ENCODE measurements at regions not wholly inside any gene's neighbourhood (a gene's known extent, or its start where the extent isn't known, plus 50 kb on each side); places are given as distances from the start of the nearest gene placed in this dataset.
"Not testable (repeated sequence)": the region's sequence is repeated elsewhere in the genome, so short reads cannot be mapped to it uniquely, and the experiment has no call there.

GRCh38 chr3:191019855-191020254, 157.4 kb upstream of the GMNC start:
- Histone ChIP-seq H3K4me1 (ENCODE audit: control insufficient read depth, insufficient read depth, low read length) (no peaks in the 10 kb centered on the region), H3K27me3 (ENCODE audit: control insufficient read depth, insufficient read depth, low read length) (no peaks in the 10 kb centered on the region), H3K36me3 (ENCODE audit: control insufficient read depth, insufficient read depth, low read length) (no peaks in the 10 kb centered on the region), H3K9me3 (ENCODE audit: control insufficient read depth, insufficient read depth, low read length) (no peaks in the 10 kb centered on the region), H3K4me3 (ENCODE audit: low read depth, low read length) (no peak overlapping the region), H3K9ac (ENCODE audit: low read depth, low read length) (no peak overlapping the region)

DNA sequence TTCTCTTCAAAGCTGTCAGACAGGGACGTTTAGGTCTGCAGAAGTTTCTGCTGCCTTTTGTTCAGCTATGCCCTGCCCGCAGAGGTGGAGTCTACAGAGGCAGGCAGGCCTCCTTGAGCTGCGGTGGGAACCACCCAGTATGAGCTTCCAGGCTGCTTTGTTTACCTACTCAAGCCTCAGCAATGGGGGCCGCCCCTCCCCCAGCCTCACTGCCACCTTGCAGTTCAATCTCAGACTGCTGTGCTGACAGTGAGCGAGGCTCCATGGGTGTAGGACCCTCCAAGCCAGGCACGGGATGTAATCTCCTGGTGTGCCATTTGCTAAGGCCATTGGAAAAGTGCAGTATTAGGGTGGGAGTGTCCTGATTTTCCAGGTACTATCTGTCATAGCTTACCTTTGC, 153.5 kb upstream of the GMNC start:
- not testable (repeated sequence) for H3K36me3 ChIP-seq (ENCODE audit: control insufficient read depth, insufficient read depth, low read length); H3K4me1 ChIP-seq (ENCODE audit: control insufficient read depth, insufficient read depth, low read length); H3K4me3 ChIP-seq (ENCODE audit: low read depth, low read length); H3K9me3 ChIP-seq (ENCODE audit: control insufficient read depth, insufficient read depth, low read length); H3K27me3 ChIP-seq (ENCODE audit: control insufficient read depth, insufficient read depth, low read length); H3K9ac ChIP-seq (ENCODE audit: low read depth, low read length)

DNA sequence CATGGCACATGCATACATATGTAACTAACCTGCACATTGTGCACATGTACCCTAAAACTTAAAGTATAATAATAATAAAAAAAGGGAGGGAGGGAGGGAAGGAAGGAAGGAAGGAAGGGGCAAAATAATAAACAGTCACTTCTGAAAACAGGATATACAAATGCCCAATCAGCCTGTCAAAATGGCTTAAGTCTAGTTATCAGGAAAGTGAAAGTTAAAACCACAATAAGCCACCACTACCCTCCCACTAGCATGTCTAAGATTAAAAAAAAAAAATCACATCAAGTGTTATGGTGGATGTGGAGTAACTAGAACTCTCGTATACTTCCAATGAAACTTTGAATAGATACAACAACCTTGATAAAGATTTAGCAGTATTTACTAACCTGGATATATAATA, 145.6 kb upstream of the GMNC start:
- Histone ChIP-seq H3K9me3 (ENCODE audit: control insufficient read depth, insufficient read depth, low read length) (no peaks in the 10 kb centered on the region), H3K4me3 (ENCODE audit: low read depth, low read length) (no peak overlapping the region), H3K9ac (ENCODE audit: low read depth, low read length) (no peak overlapping the region), H3K4me1 (ENCODE audit: control insufficient read depth, insufficient read depth, low read length) (peaks cover 7% of the 10 kb centered on the region), H3K27me3 (ENCODE audit: control insufficient read depth, insufficient read depth, low read length) (no peaks in the 10 kb centered on the region), H3K36me3 (ENCODE audit: control insufficient read depth, insufficient read depth, low read length) (no peaks in the 10 kb centered on the region)

GRCh38 chr3:191005790-191006189, 143.3 kb upstream of the GMNC start:
- Histone ChIP-seq H3K4me3 (ENCODE audit: low read depth, low read length) (no peak overlapping the region), H3K36me3 (ENCODE audit: control insufficient read depth, insufficient read depth, low read length) (no peaks in the 10 kb centered on the region), H3K9ac (ENCODE audit: low read depth, low read length) (no peak overlapping the region), H3K27me3 (ENCODE audit: control insufficient read depth, insufficient read depth, low read length) (no peaks in the 10 kb centered on the region), H3K9me3 (ENCODE audit: control insufficient read depth, insufficient read depth, low read length) (no peaks in the 10 kb centered on the region), H3K4me1 (ENCODE audit: control insufficient read depth, insufficient read depth, low read length) (peaks cover 7% of the 10 kb centered on the region)

DNA sequence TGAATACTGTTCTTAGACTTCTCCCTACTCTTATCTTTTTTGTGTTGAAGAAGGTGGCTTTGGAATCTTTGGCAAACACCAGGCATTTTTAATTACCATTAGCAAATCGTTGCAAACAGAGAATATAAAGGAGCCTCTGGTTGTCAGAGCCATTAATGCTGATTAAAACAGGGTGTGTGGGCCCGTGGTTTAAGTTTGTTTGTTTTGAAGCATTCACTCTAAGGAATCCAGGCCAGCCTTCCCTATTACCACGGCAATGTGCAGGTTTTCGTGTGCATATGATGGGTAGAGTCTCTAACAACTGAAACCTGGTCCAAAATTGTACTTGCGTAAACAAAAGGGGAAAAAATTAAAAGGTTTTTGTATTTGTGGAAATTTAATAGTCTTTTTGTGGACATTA, 141.2 kb upstream of the GMNC start:
- Histone ChIP-seq H3K4me1 (ENCODE audit: control insufficient read depth, insufficient read depth, low read length) (peaks cover 7% of the 10 kb centered on the region), H3K9me3 (ENCODE audit: control insufficient read depth, insufficient read depth, low read length) (no peaks in the 10 kb centered on the region), H3K4me3 (ENCODE audit: low read depth, low read length) (no peak overlapping the region), H3K27me3 (ENCODE audit: control insufficient read depth, insufficient read depth, low read length) (no peaks in the 10 kb centered on the region), H3K36me3 (ENCODE audit: control insufficient read depth, insufficient read depth, low read length) (no peaks in the 10 kb centered on the region), H3K9ac (ENCODE audit: low read depth, low read length) (no peak overlapping the region)

GRCh38 chr3:190996181-190996775, 133.8 kb upstream of the GMNC start:
- no peaks in the 10 kb centered on the region for H3K27me3 ChIP-seq (ENCODE audit: control insufficient read depth, insufficient read depth, low read length)
- H3K9me3 ChIP-seq (ENCODE audit: control insufficient read depth, insufficient read depth, low read length) = no peaks in the 10 kb centered on the region
- H3K4me3 ChIP-seq (ENCODE audit: low read depth, low read length) = no peak overlapping the region
- no peaks in the 10 kb centered on the region for H3K4me1 ChIP-seq (ENCODE audit: control insufficient read depth, insufficient read depth, low read length)
- no peak overlapping the region for H3K9ac ChIP-seq (ENCODE audit: low read depth, low read length)
- H3K36me3 ChIP-seq (ENCODE audit: control insufficient read depth, insufficient read depth, low read length) = no peaks in the 10 kb centered on the region

GRCh38 chr3:190995156-190995555, 132.7 kb upstream of the GMNC start:
- Histone ChIP-seq H3K36me3 (ENCODE audit: control insufficient read depth, insufficient read depth, low read length) (no peaks in the 10 kb centered on the region), H3K9ac (ENCODE audit: low read depth, low read length) (no peak overlapping the region), H3K27me3 (ENCODE audit: control insufficient read depth, insufficient read depth, low read length) (no peaks in the 10 kb centered on the region), H3K4me1 (ENCODE audit: control insufficient read depth, insufficient read depth, low read length) (no peaks in the 10 kb centered on the region), H3K9me3 (ENCODE audit: control insufficient read depth, insufficient read depth, low read length) (no peaks in the 10 kb centered on the region), H3K4me3 (ENCODE audit: low read depth, low read length) (no peak overlapping the region)

GRCh38 chr3:190990898-190991297, 128.4 kb upstream of the GMNC start:
- H3K9me3 ChIP-seq (ENCODE audit: control insufficient read depth, insufficient read depth, low read length) = peaks cover 13% of the 10 kb centered on the region
- no peaks in the 10 kb centered on the region for H3K4me1 ChIP-seq (ENCODE audit: control insufficient read depth, insufficient read depth, low read length)
- no peak overlapping the region for H3K9ac ChIP-seq (ENCODE audit: low read depth, low read length)
- no peaks in the 10 kb centered on the region for H3K27me3 ChIP-seq (ENCODE audit: control insufficient read depth, insufficient read depth, low read length)
- H3K4me3 ChIP-seq (ENCODE audit: low read depth, low read length) = no peak overlapping the region
- H3K36me3 ChIP-seq (ENCODE audit: control insufficient read depth, insufficient read depth, low read length) = no peaks in the 10 kb centered on the region

DNA sequence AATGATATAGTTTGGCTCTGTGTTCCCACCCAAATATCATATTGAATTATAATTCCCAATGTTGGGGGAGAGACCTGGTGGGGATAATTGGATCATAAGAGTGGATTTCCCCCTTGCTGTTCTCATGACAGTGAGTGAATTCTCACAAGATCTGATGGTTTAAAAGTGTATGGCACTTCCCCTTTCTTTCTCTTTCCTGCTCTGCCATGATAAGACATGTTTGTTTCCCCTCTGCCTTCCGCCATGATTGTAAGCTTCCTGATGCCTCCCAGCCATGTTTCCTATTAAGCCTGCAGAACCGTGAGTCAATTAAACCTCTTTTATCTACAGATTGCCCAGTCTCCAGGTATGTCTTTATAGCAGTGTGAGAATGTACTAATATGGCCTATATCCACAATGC, 126.7 kb upstream of the GMNC start:
- no peak overlapping the region for H3K4me3 ChIP-seq (ENCODE audit: low read depth, low read length)
- no peaks in the 10 kb centered on the region for H3K27me3 ChIP-seq (ENCODE audit: control insufficient read depth, insufficient read depth, low read length)
- no peaks in the 10 kb centered on the region for H3K36me3 ChIP-seq (ENCODE audit: control insufficient read depth, insufficient read depth, low read length)
- no peak overlapping the region for H3K9ac ChIP-seq (ENCODE audit: low read depth, low read length)
- H3K4me1 ChIP-seq (ENCODE audit: control insufficient read depth, insufficient read depth, low read length) = no peaks in the 10 kb centered on the region
- H3K9me3 ChIP-seq (ENCODE audit: control insufficient read depth, insufficient read depth, low read length) = peaks cover 13% of the 10 kb centered on the region

- Histone ChIP-seq H3K9me3 (ENCODE audit: control insufficient read depth, insufficient read depth, low read length) (peaks cover 13% of the 10 kb centered on the region), H3K9ac (ENCODE audit: low read depth, low read length) (no peak overlapping the region), H3K4me3 (ENCODE audit: low read depth, low read length) (no peak overlapping the region), H3K36me3 (ENCODE audit: control insufficient read depth, insufficient read depth, low read length) (no peaks in the 10 kb centered on the region), H3K27me3 (ENCODE audit: control insufficient read depth, insufficient read depth, low read length) (no peaks in the 10 kb centered on the region), H3K4me1 (ENCODE audit: control insufficient read depth, insufficient read depth, low read length) (no peaks in the 10 kb centered on the region)
These were observed 125.6 kb upstream of the GMNC start for GRCh38 chr3:190988102-190988501.

DNA sequence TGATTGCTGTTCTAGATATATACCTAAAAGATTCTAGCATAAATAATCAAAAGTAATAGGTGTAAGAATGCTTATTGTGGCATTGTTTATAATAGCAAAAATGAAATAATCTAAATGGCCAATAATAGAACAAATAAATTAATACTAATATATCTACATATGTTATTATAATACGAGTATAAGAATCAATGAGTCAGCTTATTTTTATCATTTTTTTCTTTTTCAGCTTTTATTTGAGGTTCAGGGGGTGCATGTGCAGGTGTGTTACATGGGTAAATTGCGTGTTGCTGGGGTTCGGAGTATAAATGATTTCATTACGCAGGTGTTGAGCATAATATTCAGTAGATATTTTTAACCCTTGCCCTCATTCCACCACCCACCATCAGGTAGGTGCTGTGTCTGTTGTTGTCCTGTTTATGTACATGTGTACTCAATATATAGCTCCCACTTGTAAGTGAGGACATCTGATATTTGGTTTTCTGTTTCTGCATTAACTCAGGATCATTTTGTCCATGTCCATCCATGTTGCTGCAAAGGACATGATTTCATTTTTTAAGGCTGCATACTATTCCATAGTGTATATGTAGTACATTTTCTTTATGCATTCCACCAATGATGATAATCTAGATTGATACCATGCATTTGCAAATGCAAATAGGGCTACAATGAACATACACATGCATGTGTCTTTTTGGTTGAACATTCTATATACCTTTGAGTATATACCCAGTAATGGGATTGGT, 122.2 kb upstream of the GMNC start:
- Histone ChIP-seq H3K27me3 (ENCODE audit: control insufficient read depth, insufficient read depth, low read length) (no peaks in the 10 kb centered on the region), H3K9ac (ENCODE audit: low read depth, low read length) (no peak overlapping the region), H3K36me3 (ENCODE audit: control insufficient read depth, insufficient read depth, low read length) (no peaks in the 10 kb centered on the region), H3K4me3 (ENCODE audit: low read depth, low read length) (no peak overlapping the region), H3K9me3 (ENCODE audit: control insufficient read depth, insufficient read depth, low read length) (peaks cover 13% of the 10 kb centered on the region), H3K4me1 (ENCODE audit: control insufficient read depth, insufficient read depth, low read length) (no peaks in the 10 kb centered on the region)

- H3K9me3 ChIP-seq (ENCODE audit: control insufficient read depth, insufficient read depth, low read length) = peaks cover 10% of the 10 kb centered on the region
- H3K4me1 ChIP-seq (ENCODE audit: control insufficient read depth, insufficient read depth, low read length) = no peaks in the 10 kb centered on the region
- no peaks in the 10 kb centered on the region for H3K27me3 ChIP-seq (ENCODE audit: control insufficient read depth, insufficient read depth, low read length)
- H3K36me3 ChIP-seq (ENCODE audit: control insufficient read depth, insufficient read depth, low read length) = no peaks in the 10 kb centered on the region
- H3K4me3 ChIP-seq (ENCODE audit: low read depth, low read length) = no peak overlapping the region
- no peak overlapping the region for H3K9ac ChIP-seq (ENCODE audit: low read depth, low read length)
These were observed 121.4 kb upstream of the GMNC start for GRCh38 chr3:190983875-190984274.

All from iPS-15b (cell line).